H9 (cell line): ENCODE measurements at regions not wholly inside any gene's neighbourhood (a gene's known extent, or its start where the extent isn't known, plus 50 kb on each side); places are given as distances from the start of the nearest gene placed in this dataset.

ENCODE experiments used
- DNase-seq: peaks from one replicate; pipeline ENCODE4 v3.0.0-alpha.2; 2017
- H2AFZ ChIP-seq: one replicate; pipeline ENCODE4 v1.6.1; 2013; ENCODE audit warnings: mild to moderate bottlenecking, low read length, control low read depth, moderate library complexity
- H2AK5ac ChIP-seq: 2 replicates; pipeline ENCODE4 v1.6.1; 2013; ENCODE audit warnings: low read length, control low read depth, mixed read lengths; ENCODE audit not compliant: insufficient read length
- H2BK120ac ChIP-seq: one replicate; pipeline ENCODE4 v1.6.1; 2013; ENCODE audit warnings: low read depth, mild to moderate bottlenecking, low read length, control low read depth, inconsistent platforms; ENCODE audit not compliant: poor library complexity, severe bottlenecking
- H2BK12ac ChIP-seq: 2 replicates; pipeline ENCODE4 v1.6.1; 2013; ENCODE audit warnings: low read length, control low read depth, mixed read lengths, low read depth; ENCODE audit not compliant: insufficient read length
- H2BK15ac ChIP-seq: 2 replicates; pipeline ENCODE4 v1.6.1; 2013; ENCODE audit warnings: low read depth, low read length, control low read depth
- H2BK20ac ChIP-seq: one replicate; pipeline ENCODE4 v1.6.1; 2013; ENCODE audit warnings: low read depth, mild to moderate bottlenecking, low read length, control low read depth, inconsistent platforms; ENCODE audit not compliant: poor library complexity, severe bottlenecking
- H2BK5ac ChIP-seq: 2 replicates; pipeline ENCODE4 v1.6.1; 2013; ENCODE audit warnings: low read length, control low read depth, mixed read lengths; ENCODE audit not compliant: insufficient read length
- H3K14ac ChIP-seq: 2 replicates; pipeline ENCODE4 v1.6.1; 2013; ENCODE audit warnings: low read length, control low read depth; ENCODE audit not compliant: insufficient read depth
- H3K18ac ChIP-seq: 2 replicates; pipeline ENCODE4 v1.6.1; 2013; ENCODE audit warnings: low read depth, mild to moderate bottlenecking, mixed read lengths, low read length, control low read depth; ENCODE audit not compliant: insufficient read length
- H3K23ac ChIP-seq: 2 replicates; pipeline ENCODE4 v1.6.1; 2013; ENCODE audit warnings: low read length, control low read depth, mixed read lengths, low read depth; ENCODE audit not compliant: insufficient read length
- H3K23me2 ChIP-seq: 2 replicates; pipeline ENCODE4 v1.6.1; 2013; ENCODE audit warnings: low read depth, mild to moderate bottlenecking, mixed read lengths, low read length, control low read depth; ENCODE audit not compliant: insufficient read length, poor library complexity, severe bottlenecking
- H3K27ac ChIP-seq: 2 replicates; pipeline ENCODE4 v1.5.1; 2013; ENCODE audit warnings: low read length, control low read depth, mixed read lengths, low read depth; ENCODE audit not compliant: insufficient read length
- H3K27me3 ChIP-seq: 2 replicates; pipeline ENCODE4 v1.6.1; 2013; ENCODE audit warnings: low read length, control low read depth, inconsistent platforms; ENCODE audit not compliant: insufficient read depth
- H3K4ac ChIP-seq: 2 replicates; pipeline ENCODE4 v1.6.1; 2013; ENCODE audit warnings: low read depth, mild to moderate bottlenecking, control low read depth, inconsistent platforms, low read length, moderate library complexity
- H3K4me1 ChIP-seq: 2 replicates; pipeline ENCODE4 v1.6.1; 2013; ENCODE audit warnings: low read length, control low read depth, inconsistent platforms; ENCODE audit not compliant: insufficient read depth
- H3K4me2 ChIP-seq: 2 replicates; pipeline ENCODE4 v1.6.1; 2013; ENCODE audit warnings: low read length, control low read depth, mixed read lengths; ENCODE audit not compliant: insufficient read length, insufficient read depth
- H3K56ac ChIP-seq: 2 replicates; pipeline ENCODE4 v1.6.1; 2013; ENCODE audit warnings: low read depth, mild to moderate bottlenecking, mixed read lengths, low read length, control low read depth; ENCODE audit not compliant: insufficient read length
- H3K79me1 ChIP-seq: 2 replicates; pipeline ENCODE4 v1.6.1; 2013; ENCODE audit warnings: low read depth, mild to moderate bottlenecking, moderate library complexity, low read length, control low read depth, inconsistent platforms; ENCODE audit not compliant: insufficient read depth, poor library complexity, severe bottlenecking
- H3K79me2 ChIP-seq: 2 replicates; pipeline ENCODE4 v1.6.1; 2013; ENCODE audit warnings: low read length, control low read depth, inconsistent platforms; ENCODE audit not compliant: insufficient read depth
- H3K9ac ChIP-seq: 2 replicates; pipeline ENCODE4 v1.6.1; 2013; ENCODE audit warnings: low read length, control low read depth, mixed read lengths; ENCODE audit not compliant: insufficient read length; ENCODE audit errors: extremely low read depth
- H3K9me3 ChIP-seq: one replicate; pipeline ENCODE4 v1.6.1; 2013; ENCODE audit warnings: low read depth, low read length, inconsistent platforms; ENCODE audit not compliant: control insufficient read depth
- H3T11ph ChIP-seq: one replicate; pipeline ENCODE4 v1.6.1; 2013; ENCODE audit warnings: mild to moderate bottlenecking, low read length, control low read depth, inconsistent platforms
- H4K20me1 ChIP-seq: one replicate; pipeline ENCODE4 v1.6.1; 2013; ENCODE audit not compliant: control insufficient read depth, insufficient read length, insufficient read depth
- H4K5ac ChIP-seq: 2 replicates; pipeline ENCODE4 v1.6.1; 2013; ENCODE audit warnings: low read depth, mild to moderate bottlenecking, mixed read lengths, low read length, control low read depth; ENCODE audit not compliant: insufficient read length
- H4K8ac ChIP-seq: replicated peaks from 2 replicates; pipeline ENCODE4 v1.6.1; 2013; ENCODE audit warnings: low read length, control low read depth, mixed read lengths, low read depth; ENCODE audit not compliant: insufficient read length
- H4K91ac ChIP-seq: 2 replicates; pipeline ENCODE4 v1.6.1; 2013; ENCODE audit warnings: low read depth, mild to moderate bottlenecking, moderate library complexity, mixed read lengths, low read length, control low read depth; ENCODE audit not compliant: insufficient read length
- H3K27ac Mint-ChIP-seq, 3 experiments: 2 replicates in 2 of 3; 3 replicates in 1 of 3; pipeline ENCODE4 v1.8.0; 2020 to 2021; ENCODE audit warnings: mixed read lengths in 3 of 3, mild to moderate bottlenecking in 1 of 3, moderate library complexity in 1 of 3
- H3K27me3 Mint-ChIP-seq: 2 replicates; pipeline ENCODE4 v1.8.0; 2021; ENCODE audit warnings: low read depth, mild to moderate bottlenecking, moderate library complexity, mixed read lengths
- H3K36me3 Mint-ChIP-seq, 3 experiments: 2 replicates in 2 of 3; 3 replicates in 1 of 3; pipeline ENCODE4 v1.8.0; 2020 to 2021; ENCODE audit warnings: low read depth in 3 of 3, mixed read lengths in 3 of 3; ENCODE audit not compliant: insufficient read depth in 1 of 3
- H3K4me1 Mint-ChIP-seq, 2 experiments: 2 replicates each; pipeline ENCODE4 v1.8.0; 2020; ENCODE audit warnings: mixed read lengths in 2 of 2
- H3K4me3 Mint-ChIP-seq, 2 experiments: 2 replicates in 1 of 2; 3 replicates in 1 of 2; pipeline ENCODE4 v1.8.0; 2020 to 2021; ENCODE audit warnings: mild to moderate bottlenecking in 2 of 2, mixed read lengths in 2 of 2, moderate library complexity in 1 of 2
- H3K9me3 Mint-ChIP-seq, 2 experiments: 2 replicates in 1 of 2; 3 replicates in 1 of 2; pipeline ENCODE4 v1.8.0; 2020; ENCODE audit warnings: mild to moderate bottlenecking in 2 of 2, mixed read lengths in 2 of 2, moderate library complexity in 1 of 2
- TF ChIP-seq, protein P1 (sequence below): fragments of 200-600 bp; sonication (generic); conservative IDR thresholded peaks from 3 replicates; pipeline ENCODE4 v1.8.0; 2021; ENCODE audit warnings: antibody characterized with exemption, mild to moderate bottlenecking

DNA sequence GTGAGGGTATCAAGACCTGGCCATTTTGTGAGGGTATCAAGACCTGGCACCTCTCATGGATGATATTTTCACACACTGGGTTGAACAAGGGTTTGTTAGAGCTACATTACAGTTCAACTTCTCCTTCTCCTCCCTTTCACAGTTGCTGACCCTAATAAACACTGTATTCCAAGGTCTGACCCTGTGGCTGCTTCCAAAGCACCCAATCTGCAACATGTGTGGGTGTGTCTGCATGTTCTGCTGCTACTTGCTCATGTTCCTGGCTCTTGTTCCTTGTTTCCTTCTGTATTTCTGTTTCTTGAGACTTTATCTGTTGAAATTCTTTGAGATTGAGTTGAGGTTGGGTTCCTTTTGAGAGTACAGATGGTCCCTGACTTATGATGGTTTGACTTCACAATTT lies 162.1 kb upstream of the GMDS start:
- Histone ChIP-seq H3K14ac (no peak overlapping the region), H4K5ac (no peak overlapping the region), H3K79me1 (no peaks in the 10 kb centered on the region), H4K8ac (no peak overlapping the region), H2AFZ (no peak overlapping the region), H2AK5ac (no peak overlapping the region), H2BK20ac (no peak overlapping the region), H3T11ph (no peak overlapping the region), H3K23me2 (no peaks in the 10 kb centered on the region), H3K27ac (no peak overlapping the region), H3K27me3 (no peaks in the 10 kb centered on the region), H2BK15ac (no peak overlapping the region), H3K18ac (no peak overlapping the region), H4K20me1 (no peaks in the 10 kb centered on the region), H3K4me2 (no peak overlapping the region), H3K4ac (no peak overlapping the region), H3K79me2 (no peaks in the 10 kb centered on the region), H4K91ac (no peak overlapping the region), H2BK5ac (no peak overlapping the region), H2BK12ac (no peak overlapping the region), H3K9me3 (no peaks in the 10 kb centered on the region), H2BK120ac (no peak overlapping the region), H3K4me1 (no peaks in the 10 kb centered on the region), H3K9ac (no peak overlapping the region), H3K56ac (no peak overlapping the region), H3K23ac (no peak overlapping the region)
- Mint-ChIP-seq H3K9me3 (no peaks in the 10 kb centered on the region), H3K4me1 (no peaks in the 10 kb centered on the region), H3K27ac (no peak overlapping the region), H3K4me3 (no peak overlapping the region), H3K36me3 (no peaks in the 10 kb centered on the region), H3K27me3 (peaks cover 2% of the 10 kb centered on the region; the same call in 1 of the 2 replicates)
- TF ChIP-seq, protein P1, sequence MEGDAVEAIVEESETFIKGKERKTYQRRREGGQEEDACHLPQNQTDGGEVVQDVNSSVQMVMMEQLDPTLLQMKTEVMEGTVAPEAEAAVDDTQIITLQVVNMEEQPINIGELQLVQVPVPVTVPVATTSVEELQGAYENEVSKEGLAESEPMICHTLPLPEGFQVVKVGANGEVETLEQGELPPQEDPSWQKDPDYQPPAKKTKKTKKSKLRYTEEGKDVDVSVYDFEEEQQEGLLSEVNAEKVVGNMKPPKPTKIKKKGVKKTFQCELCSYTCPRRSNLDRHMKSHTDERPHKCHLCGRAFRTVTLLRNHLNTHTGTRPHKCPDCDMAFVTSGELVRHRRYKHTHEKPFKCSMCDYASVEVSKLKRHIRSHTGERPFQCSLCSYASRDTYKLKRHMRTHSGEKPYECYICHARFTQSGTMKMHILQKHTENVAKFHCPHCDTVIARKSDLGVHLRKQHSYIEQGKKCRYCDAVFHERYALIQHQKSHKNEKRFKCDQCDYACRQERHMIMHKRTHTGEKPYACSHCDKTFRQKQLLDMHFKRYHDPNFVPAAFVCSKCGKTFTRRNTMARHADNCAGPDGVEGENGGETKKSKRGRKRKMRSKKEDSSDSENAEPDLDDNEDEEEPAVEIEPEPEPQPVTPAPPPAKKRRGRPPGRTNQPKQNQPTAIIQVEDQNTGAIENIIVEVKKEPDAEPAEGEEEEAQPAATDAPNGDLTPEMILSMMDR = no peak
- DNase-seq = no peak
